ENCODE measurements at regions not wholly inside any gene's neighbourhood (a gene's known extent, or its start where the extent isn't known, plus 50 kb on each side); places are given as distances from the start of the nearest gene placed in this dataset.

DNA sequence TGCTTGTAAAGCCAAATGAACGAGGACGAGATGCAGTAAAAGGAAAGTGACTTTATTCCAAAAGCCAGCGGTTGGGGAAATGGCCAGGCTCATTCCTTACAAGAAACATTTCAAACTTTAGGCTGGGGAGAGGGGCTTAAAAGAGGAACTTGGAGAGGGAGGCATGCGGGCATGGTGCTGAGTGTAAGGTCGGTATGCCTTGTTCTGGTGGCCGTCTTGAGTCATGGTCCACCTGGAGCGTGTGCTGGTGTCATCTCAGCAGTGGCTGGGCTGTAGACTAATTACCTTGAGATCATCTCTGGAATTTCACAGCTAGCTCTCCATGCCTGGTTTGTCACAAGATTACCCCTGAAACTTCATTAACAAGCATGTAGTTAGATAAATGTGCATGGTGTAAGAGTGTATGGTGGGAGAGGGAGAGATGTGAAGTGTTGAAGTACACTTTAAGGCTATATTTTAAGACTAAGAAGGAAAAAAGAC lies 156.4 kb upstream of the PFN2 start:
- Mint-ChIP-seq H3K36me3 (ENCODE audit: insufficient read depth in 1 of 3, low read depth in 3 of 3) (peaks cover 0 to 3% (median 2%) of the 10 kb centered on the region in 3 experiments; a peak in 3 of 7 replicates), H3K4me1 (peaks cover 33 to 36% of the 10 kb centered on the region in 2 experiments), H3K27me3 (ENCODE audit: low read depth) (no peaks in the 10 kb centered on the region), H3K9me3 (peaks cover 0 to under 1% of the 10 kb centered on the region in 2 experiments; a peak in 1 of 5 replicates), H3K4me3 (no peak overlapping the region), H3K27ac (no peak overlapping the region)
- H3K14ac ChIP-seq (ENCODE audit: insufficient read depth, low read length), result no peak overlapping the region
- no peaks in the 10 kb centered on the region for H3K9me3 ChIP-seq (ENCODE audit: control insufficient read depth, low read depth, low read length)
- no peak for DNase-seq
- TF ChIP-seq, protein P1, sequence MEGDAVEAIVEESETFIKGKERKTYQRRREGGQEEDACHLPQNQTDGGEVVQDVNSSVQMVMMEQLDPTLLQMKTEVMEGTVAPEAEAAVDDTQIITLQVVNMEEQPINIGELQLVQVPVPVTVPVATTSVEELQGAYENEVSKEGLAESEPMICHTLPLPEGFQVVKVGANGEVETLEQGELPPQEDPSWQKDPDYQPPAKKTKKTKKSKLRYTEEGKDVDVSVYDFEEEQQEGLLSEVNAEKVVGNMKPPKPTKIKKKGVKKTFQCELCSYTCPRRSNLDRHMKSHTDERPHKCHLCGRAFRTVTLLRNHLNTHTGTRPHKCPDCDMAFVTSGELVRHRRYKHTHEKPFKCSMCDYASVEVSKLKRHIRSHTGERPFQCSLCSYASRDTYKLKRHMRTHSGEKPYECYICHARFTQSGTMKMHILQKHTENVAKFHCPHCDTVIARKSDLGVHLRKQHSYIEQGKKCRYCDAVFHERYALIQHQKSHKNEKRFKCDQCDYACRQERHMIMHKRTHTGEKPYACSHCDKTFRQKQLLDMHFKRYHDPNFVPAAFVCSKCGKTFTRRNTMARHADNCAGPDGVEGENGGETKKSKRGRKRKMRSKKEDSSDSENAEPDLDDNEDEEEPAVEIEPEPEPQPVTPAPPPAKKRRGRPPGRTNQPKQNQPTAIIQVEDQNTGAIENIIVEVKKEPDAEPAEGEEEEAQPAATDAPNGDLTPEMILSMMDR (conservative IDR thresholded peaks at IDR 0.05), result no peak
- H2BK120ac ChIP-seq (ENCODE audit: low read depth, low read length, poor library complexity, severe bottlenecking), result no peak overlapping the region
- peaks cover 4% of the 10 kb centered on the region for H3K23me2 ChIP-seq (ENCODE audit: insufficient read length, low read depth, low read length, poor library complexity, severe bottlenecking)
- H3K56ac ChIP-seq (ENCODE audit: insufficient read length, low read depth, low read length), result no peak overlapping the region
- H3K4me2 ChIP-seq (ENCODE audit: insufficient read depth, insufficient read length, low read length), result no peak overlapping the region
- H2BK12ac ChIP-seq (ENCODE audit: insufficient read length, low read depth, low read length), result no peak overlapping the region
- no peak overlapping the region for H3K9ac ChIP-seq (ENCODE audit: extremely low read depth, insufficient read length, low read length)
- H3K4ac ChIP-seq (ENCODE audit: low read depth, low read length), result no peak overlapping the region
- H3K27me3 ChIP-seq (ENCODE audit: insufficient read depth, low read length), result no peaks in the 10 kb centered on the region
- no peaks in the 10 kb centered on the region for H4K20me1 ChIP-seq (ENCODE audit: control insufficient read depth, insufficient read depth, insufficient read length)
- no peak overlapping the region for H4K5ac ChIP-seq (ENCODE audit: insufficient read length, low read depth, low read length)
- no peak overlapping the region for H3T11ph ChIP-seq (ENCODE audit: low read length)
- H4K91ac ChIP-seq (ENCODE audit: insufficient read length, low read depth, low read length), result no peak overlapping the region
- H2BK20ac ChIP-seq (ENCODE audit: low read depth, low read length, poor library complexity, severe bottlenecking), result no peak overlapping the region
- H3K23ac ChIP-seq (ENCODE audit: insufficient read length, low read depth, low read length), result no peak overlapping the region
- H3K18ac ChIP-seq (ENCODE audit: insufficient read length, low read depth, low read length), result no peak overlapping the region
- no CpG with 5 or more reads among the region's 7 CpGs for WGBS (ENCODE audit: extremely low coverage, insufficient read length, low lambda C conversion rate)
- H3K4me1 ChIP-seq (ENCODE audit: insufficient read depth, low read length), result peaks cover 17% of the 10 kb centered on the region; the same call in 1 of the 2 replicates
- H2BK15ac ChIP-seq (ENCODE audit: low read depth, low read length), result no peak overlapping the region
- H2BK5ac ChIP-seq (ENCODE audit: insufficient read length, low read length), result no peak overlapping the region
- H3K79me1 ChIP-seq (ENCODE audit: insufficient read depth, low read depth, low read length, poor library complexity, severe bottlenecking), result no peaks in the 10 kb centered on the region
- no peak overlapping the region for H4K8ac ChIP-seq (replicated peaks; ENCODE audit: insufficient read length, low read depth, low read length)
- H3K27ac ChIP-seq (ENCODE audit: insufficient read length, low read depth, low read length), result no peak overlapping the region
- no peaks in the 10 kb centered on the region for H3K79me2 ChIP-seq (ENCODE audit: insufficient read depth, low read length)
- H2AFZ ChIP-seq (ENCODE audit: low read length), result no peak overlapping the region
- no peak overlapping the region for H2AK5ac ChIP-seq (ENCODE audit: insufficient read length, low read length)
